Endodermal cell (in vitro differentiated cells): ENCODE measurements at regions not wholly inside any gene's neighbourhood (a gene's known extent, or its start where the extent isn't known, plus 50 kb on each side); places are given as distances from the start of the nearest gene placed in this dataset.
"Not testable (repeated sequence)": the region's sequence is repeated elsewhere in the genome, so short reads cannot be mapped to it uniquely, and the experiment has no call there.

Experiments
- DNase-seq: peaks from one replicate; pipeline ENCODE4 v3.0.0-alpha.2; 2017
- H3K27ac ChIP-seq: 2 replicates; pipeline ENCODE4 v1.5.1; 2013; ENCODE audit warnings: mild to moderate bottlenecking, low read depth, low read length, moderate library complexity
- H3K27me3 ChIP-seq: 2 replicates; pipeline ENCODE4 v1.6.1; 2013; ENCODE audit warnings: mild to moderate bottlenecking, low read length, moderate library complexity; ENCODE audit not compliant: insufficient read depth, control insufficient read depth, poor library complexity, severe bottlenecking
- H3K36me3 ChIP-seq: 2 replicates; pipeline ENCODE4 v1.7.0; 2013; ENCODE audit warnings: mild to moderate bottlenecking, low read length, moderate library complexity; ENCODE audit not compliant: control insufficient read depth, insufficient read depth
- H3K4me1 ChIP-seq: one replicate; pipeline ENCODE4 v1.7.0; 2013; ENCODE audit warnings: low read length; ENCODE audit not compliant: control insufficient read depth, insufficient read depth
- H3K4me3 ChIP-seq: 2 replicates; pipeline ENCODE4 v1.5.1; 2013; ENCODE audit warnings: mild to moderate bottlenecking, low read length, moderate library complexity
- H3K9ac ChIP-seq: 2 replicates; pipeline ENCODE4 v1.6.1; 2013; ENCODE audit warnings: mild to moderate bottlenecking, low read length, moderate library complexity; ENCODE audit not compliant: poor library complexity, severe bottlenecking; ENCODE audit errors: extremely low read depth
- H3K9me3 ChIP-seq: 2 replicates; pipeline ENCODE4 v1.6.1; 2013; ENCODE audit warnings: mild to moderate bottlenecking, low read length, moderate library complexity; ENCODE audit not compliant: control insufficient read depth
- H3K27ac Mint-ChIP-seq: 2 replicates; pipeline ENCODE4 v1.8.0; 2020; ENCODE audit warnings: mixed read lengths
- H3K27me3 Mint-ChIP-seq: 2 replicates; pipeline ENCODE4 v1.8.0; 2021; ENCODE audit warnings: mild to moderate bottlenecking, mixed read lengths; ENCODE audit not compliant: insufficient read depth
- H3K36me3 Mint-ChIP-seq: 2 replicates; pipeline ENCODE4 v1.8.0; 2020; ENCODE audit warnings: low read depth, mixed read lengths
- H3K4me1 Mint-ChIP-seq: 2 replicates; pipeline ENCODE4 v1.8.0; 2020; ENCODE audit warnings: mixed read lengths
- H3K4me3 Mint-ChIP-seq: 2 replicates; pipeline ENCODE4 v1.8.0; 2020; ENCODE audit warnings: mild to moderate bottlenecking, moderate library complexity, mixed read lengths
- H3K9me3 Mint-ChIP-seq: 2 replicates; pipeline ENCODE4 v1.8.0; 2020; ENCODE audit warnings: mild to moderate bottlenecking, mixed read lengths
- CTCF ChIP-seq: fragments of 200-600 bp; sonication (generic); conservative IDR thresholded peaks from 2 replicates; pipeline ENCODE4 v1.5.0; 2021; ENCODE audit warnings: antibody characterized with exemption, mild to moderate bottlenecking
- WGBS, 2 experiments: methylation state at CpG; one replicate each; pipeline versions ENCODE4 v1.1.5 to v1.1.7; 2013; ENCODE audit warnings: missing lambda C conversion rate in 2 of 2, mixed read lengths in 1 of 2; ENCODE audit not compliant: insufficient coverage in 1 of 2, insufficient read length in 1 of 2; 5-methylcytosine and 5-hydroxymethylcytosine counted together

GRCh38 chr12:76670776-76671175 lies 93.1 kb upstream of the ZDHHC17 start:
- 83 to 88% methylated on average over 1 of the region's 1 CpG for WGBS, 2 experiments
- no peak overlapping the region for H3K27ac ChIP-seq
- H3K4me3 ChIP-seq: no peak overlapping the region

DNA sequence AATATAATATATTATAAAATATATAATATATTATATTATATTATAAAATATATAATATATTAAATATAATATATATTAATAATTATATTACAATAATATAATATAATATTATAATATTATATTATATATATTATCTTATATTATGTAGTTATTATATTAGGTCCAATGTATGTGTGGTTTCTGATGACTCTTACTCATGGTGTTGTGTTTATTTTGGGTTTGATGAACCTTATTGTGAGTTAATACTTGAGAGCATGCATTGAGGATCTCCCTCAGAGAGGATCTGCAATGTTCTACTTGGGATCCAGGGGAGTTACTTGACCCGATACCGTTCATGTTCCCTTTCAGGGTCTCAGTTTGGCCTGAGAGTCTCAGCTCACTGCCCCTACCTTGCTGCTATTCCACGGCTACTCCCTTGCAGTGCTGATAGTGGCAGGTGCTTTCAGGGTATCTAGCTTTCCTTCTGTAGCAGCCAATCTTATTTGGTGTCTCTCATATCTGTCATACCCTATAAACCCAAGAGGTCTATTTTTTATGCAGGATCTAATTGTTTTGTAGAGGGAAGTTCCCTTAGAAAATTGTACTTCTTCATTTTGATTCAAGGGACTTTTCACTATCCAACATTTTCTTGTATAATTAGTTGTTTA lies 89.1 kb upstream of the ZDHHC17 start:
- Histone ChIP-seq H3K4me1 (no peaks in the 10 kb centered on the region), H3K36me3 (no peaks in the 10 kb centered on the region), H3K4me3 (no peak overlapping the region), H3K9me3 (no peaks in the 10 kb centered on the region), H3K27ac (no peak overlapping the region), H3K9ac (no peak overlapping the region), H3K27me3 (no peaks in the 10 kb centered on the region)
- H3K36me3 Mint-ChIP-seq: no peaks in the 10 kb centered on the region
- H3K27ac Mint-ChIP-seq: no peak overlapping the region
- no peak for TF ChIP-seq CTCF
- DNase-seq: no peak
- no peaks in the 10 kb centered on the region for H3K27me3 Mint-ChIP-seq
- H3K4me3 Mint-ChIP-seq: no peak overlapping the region
- WGBS, 2 experiments: 81 to 86% methylated on average over 2 to 3 of the region's 3 CpGs
- H3K9me3 Mint-ChIP-seq: peaks cover 3% of the 10 kb centered on the region
- H3K4me1 Mint-ChIP-seq: no peaks in the 10 kb centered on the region

More at GRCh38 chr12:76670776-76671175, 93.1 kb upstream of the ZDHHC17 start:
- peaks cover 2% of the 10 kb centered on the region for H3K9me3 Mint-ChIP-seq
- no peaks in the 10 kb centered on the region for H3K27me3 ChIP-seq
- no peaks in the 10 kb centered on the region for H3K9me3 ChIP-seq
- no peak overlapping the region for H3K27ac Mint-ChIP-seq
- H3K4me3 Mint-ChIP-seq: no peak overlapping the region
- H3K9ac ChIP-seq: no peak overlapping the region
- no peaks in the 10 kb centered on the region for H3K4me1 ChIP-seq
- H3K36me3 ChIP-seq: no peaks in the 10 kb centered on the region
- TF ChIP-seq CTCF: no peak
- DNase-seq: no peak
- no peaks in the 10 kb centered on the region for H3K27me3 Mint-ChIP-seq
- no peaks in the 10 kb centered on the region for H3K36me3 Mint-ChIP-seq
- peaks cover 8% of the 10 kb centered on the region for H3K4me1 Mint-ChIP-seq

- not testable (repeated sequence) for H3K27ac ChIP-seq, H3K9me3 Mint-ChIP-seq, H3K9ac ChIP-seq, H3K36me3 ChIP-seq, H3K4me3 Mint-ChIP-seq, H3K36me3 Mint-ChIP-seq, H3K9me3 ChIP-seq, H3K4me1 Mint-ChIP-seq, H3K27ac Mint-ChIP-seq, H3K4me3 ChIP-seq, DNase-seq, H3K4me1 ChIP-seq, H3K27me3 Mint-ChIP-seq, H3K27me3 ChIP-seq
- WGBS, 2 experiments: 92 to 100% methylated on average over 2 to 4 of the region's 4 CpGs
These were observed 87.7 kb upstream of the ZDHHC17 start for GRCh38 chr12:76676261-76676660.

DNA sequence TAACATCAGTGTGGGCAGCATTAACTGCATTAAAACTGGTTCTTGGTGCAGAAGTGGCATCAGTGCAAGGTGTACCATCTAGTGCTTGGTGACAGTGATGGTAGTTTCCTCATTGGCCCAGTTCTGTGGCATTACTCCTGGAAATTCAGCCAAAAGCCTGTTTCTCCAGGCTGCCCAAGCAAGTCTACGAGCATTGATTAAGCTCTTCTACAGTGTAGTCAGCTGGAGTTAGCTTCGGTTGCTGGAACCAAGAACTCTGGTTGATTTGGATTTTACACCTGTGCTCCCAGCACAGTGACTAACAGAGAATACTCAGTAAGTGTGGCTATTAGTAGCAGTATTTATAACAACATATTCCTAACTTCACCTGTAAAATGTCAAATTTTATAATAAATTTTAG lies 84.9 kb upstream of the ZDHHC17 start:
- Histone ChIP-seq H3K4me3 (no peak overlapping the region), H3K36me3 (no peaks in the 10 kb centered on the region), H3K9me3 (no peaks in the 10 kb centered on the region), H3K4me1 (no peaks in the 10 kb centered on the region), H3K27ac (no peak overlapping the region), H3K9ac (no peak overlapping the region), H3K27me3 (no peaks in the 10 kb centered on the region)
- Mint-ChIP-seq H3K9me3 (peaks cover 1% of the 10 kb centered on the region), H3K27me3 (no peaks in the 10 kb centered on the region), H3K36me3 (no peaks in the 10 kb centered on the region), H3K4me1 (no peaks in the 10 kb centered on the region), H3K27ac (no peak overlapping the region), H3K4me3 (no peak overlapping the region)
- WGBS, 2 experiments: 90 to 94% methylated on average over 2 of the region's 2 CpGs
- no peak for DNase-seq
- no peak for TF ChIP-seq CTCF
